Raji (cell line): ENCODE measurements at regions not wholly inside any gene's neighbourhood (a gene's known extent, or its start where the extent isn't known, plus 50 kb on each side); places are given as distances from the start of the nearest gene placed in this dataset.

ENCODE experiments used
- POLR2A ChIP-seq: IDR thresholded peaks from 2 replicates; pipeline ENCODE4 v1.6.1; 2011; ENCODE audit warnings: low read depth, low read length, control low read depth; ENCODE audit not compliant: insufficient read depth

- no peak for TF ChIP-seq POLR2A
Observed at GRCh38 chr2:120785228-120785966, 49.7 kb downstream of the GLI2 start.

- TF ChIP-seq POLR2A, result no peak
Observed at GRCh38 chr2:120786038-120786960, 50.6 kb downstream of the GLI2 start.

- no peak for TF ChIP-seq POLR2A
Observed at GRCh38 chr2:120787111-120787821, 51.6 kb downstream of the GLI2 start.

GRCh38 chr2:120787822-120788700 lies 52.4 kb downstream of the GLI2 start:
- no peak for TF ChIP-seq POLR2A

GRCh38 chr2:120791243-120791961 lies 55.7 kb downstream of the GLI2 start:
- no peak for TF ChIP-seq POLR2A

- no peak for TF ChIP-seq POLR2A
Observed at GRCh38 chr2:120791962-120792297, 56.3 kb downstream of the GLI2 start.

- no peak for TF ChIP-seq POLR2A
Observed at GRCh38 chr2:120793682-120794403, 58.2 kb downstream of the GLI2 start.

- no peak for TF ChIP-seq POLR2A
Observed at GRCh38 chr2:120794716-120795115, 59.0 kb downstream of the GLI2 start.

GRCh38 chr2:120796094-120796493 lies 60.4 kb downstream of the GLI2 start:
- no peak for TF ChIP-seq POLR2A

- TF ChIP-seq POLR2A, result no peak
Observed at GRCh38 chr2:120797421-120798221, 62.0 kb downstream of the GLI2 start.

GRCh38 chr2:120798567-120799247 lies 63.0 kb downstream of the GLI2 start:
- TF ChIP-seq POLR2A, result no peak

GRCh38 chr2:120802158-120802557 lies 66.5 kb downstream of the GLI2 start:
- no peak for TF ChIP-seq POLR2A

GRCh38 chr2:120802867-120803484 lies 67.3 kb downstream of the GLI2 start:
- no peak for TF ChIP-seq POLR2A
